NCI-H2196 (cell line): ENCODE measurements at regions not wholly inside any gene's neighbourhood (a gene's known extent, or its start where the extent isn't known, plus 50 kb on each side); places are given as distances from the start of the nearest gene placed in this dataset.

ENCODE experiments used
- DNase-seq: peaks from one replicate; lab custom pipeline; 2025; ENCODE audit not compliant: unreplicated experiment; lab: John Stamatoyannopoulos, UW

DNA sequence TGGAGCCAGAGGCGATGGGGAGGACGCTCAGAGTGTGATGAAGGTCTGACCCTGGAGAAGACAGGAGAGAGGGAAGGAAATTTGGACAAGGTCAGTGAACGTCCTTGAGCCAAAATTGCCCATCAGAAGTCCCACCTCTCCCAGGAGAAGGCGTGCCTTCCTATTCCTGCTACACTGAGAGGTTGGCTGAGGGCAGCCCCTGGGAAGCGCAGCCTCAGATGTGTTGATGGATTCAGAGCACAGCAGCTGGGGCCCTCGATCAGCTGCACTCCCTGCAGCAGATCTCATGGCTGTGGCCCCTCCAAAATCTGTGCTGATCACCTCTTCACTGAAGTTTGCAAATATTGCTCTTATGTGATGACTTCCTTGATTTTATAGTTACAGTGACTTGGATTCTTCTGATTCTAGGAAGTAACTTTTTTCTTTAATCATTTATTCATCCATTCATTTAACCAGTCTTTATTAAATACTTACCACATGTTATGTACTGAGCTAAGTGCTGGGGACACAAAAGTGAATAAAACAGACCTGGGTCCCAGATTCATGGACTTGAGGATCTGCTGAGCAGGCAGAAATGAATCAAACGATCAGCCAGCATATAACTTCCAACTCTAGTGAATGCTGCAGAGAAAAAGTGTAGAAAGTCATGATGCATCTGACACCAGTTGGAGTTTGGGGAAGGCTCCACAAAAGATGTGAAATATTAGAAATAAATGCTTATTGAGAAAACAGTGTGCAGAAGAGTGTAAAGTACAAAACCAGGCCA is 69.6 kb upstream of the ARMC2 start:
- DNase-seq: no peak

DNA sequence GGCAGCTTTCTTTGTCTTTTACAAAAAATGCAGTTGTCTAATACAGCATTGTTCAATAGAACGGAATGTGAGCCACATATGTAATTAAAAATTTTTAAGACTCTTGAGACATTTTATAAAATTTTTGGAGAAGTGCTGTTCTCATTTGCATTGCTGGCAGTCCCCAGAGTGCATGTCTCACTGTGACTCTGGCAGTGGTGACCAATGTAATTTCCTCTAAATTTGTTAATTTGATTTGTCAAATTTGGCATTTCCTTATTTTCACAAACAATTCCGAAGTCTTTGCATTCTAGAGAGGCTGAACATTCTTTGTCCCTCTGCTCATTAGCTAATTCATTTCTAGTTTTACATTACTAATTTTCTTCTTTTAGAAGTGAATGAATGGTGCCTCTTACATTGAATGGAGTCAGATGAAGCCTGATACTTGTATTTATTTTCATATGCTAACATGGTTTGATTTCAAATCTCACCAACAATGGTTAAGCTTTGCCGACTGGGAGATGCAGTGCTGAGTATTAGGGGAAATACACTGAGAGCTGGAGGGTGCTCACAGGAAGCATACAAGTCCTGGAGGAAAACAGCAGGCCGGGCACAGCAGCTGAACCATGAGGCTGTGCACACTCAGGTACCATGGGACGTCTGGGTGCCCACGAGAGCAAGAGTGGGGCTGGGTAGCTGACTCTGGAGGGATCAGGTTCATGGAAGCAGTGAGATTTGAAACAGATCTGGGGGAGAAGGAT is 68.5 kb upstream of the ARMC2 start:
- DNase-seq: no peak

DNA sequence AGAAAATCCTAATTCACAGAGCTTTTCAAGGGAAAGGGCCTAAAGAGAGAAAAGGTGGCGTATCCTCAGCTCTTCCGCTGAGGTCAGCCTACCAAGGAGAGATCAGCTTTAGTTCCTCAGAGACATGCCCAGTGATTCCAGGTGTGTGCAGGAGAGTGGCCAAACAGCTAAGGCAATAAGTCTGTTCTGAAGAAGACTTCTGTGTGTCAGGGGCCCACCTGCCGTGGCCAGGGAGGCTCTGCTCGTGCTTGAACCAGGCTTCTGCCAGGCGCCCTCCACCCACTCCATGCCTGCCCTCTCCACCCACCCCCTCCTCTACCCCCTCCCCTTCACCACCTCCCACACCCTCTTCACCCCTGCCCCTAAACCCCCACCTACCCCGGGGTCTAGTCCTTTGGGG is 67.4 kb upstream of the ARMC2 start:
- no peak for DNase-seq

DNA sequence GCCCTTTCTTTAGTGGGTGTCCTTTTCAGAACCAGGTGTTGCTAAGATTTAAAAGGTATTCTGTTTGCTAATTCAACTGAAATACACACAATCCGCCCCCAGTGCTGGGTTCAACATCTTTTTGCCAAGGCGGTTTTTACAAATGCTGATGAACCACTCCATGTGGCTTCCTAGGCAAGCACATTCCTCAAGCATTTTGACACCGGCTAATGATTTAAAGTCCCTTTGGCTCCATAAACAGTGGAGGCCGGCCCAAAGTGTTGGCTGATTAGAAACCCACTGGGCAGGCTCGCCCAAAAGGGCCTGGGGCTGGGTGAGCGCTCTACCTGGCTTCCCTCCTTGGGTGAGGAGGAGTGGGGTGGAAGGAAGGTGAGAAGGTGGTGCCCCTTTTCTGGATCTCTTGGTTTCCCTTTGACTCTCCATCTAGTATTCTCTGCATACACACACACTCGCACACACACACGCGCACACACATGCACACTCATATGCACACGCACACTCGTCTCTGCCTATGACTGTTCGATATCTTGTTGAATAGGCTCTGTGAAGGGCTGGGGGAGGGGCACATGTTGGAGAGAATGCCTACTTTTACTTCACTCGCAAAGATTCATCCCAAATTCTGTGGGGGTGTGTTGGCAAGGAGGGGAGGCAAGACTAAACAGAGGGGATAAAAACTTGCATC is 66.7 kb upstream of the ARMC2 start:
- DNase-seq: no peak

DNA sequence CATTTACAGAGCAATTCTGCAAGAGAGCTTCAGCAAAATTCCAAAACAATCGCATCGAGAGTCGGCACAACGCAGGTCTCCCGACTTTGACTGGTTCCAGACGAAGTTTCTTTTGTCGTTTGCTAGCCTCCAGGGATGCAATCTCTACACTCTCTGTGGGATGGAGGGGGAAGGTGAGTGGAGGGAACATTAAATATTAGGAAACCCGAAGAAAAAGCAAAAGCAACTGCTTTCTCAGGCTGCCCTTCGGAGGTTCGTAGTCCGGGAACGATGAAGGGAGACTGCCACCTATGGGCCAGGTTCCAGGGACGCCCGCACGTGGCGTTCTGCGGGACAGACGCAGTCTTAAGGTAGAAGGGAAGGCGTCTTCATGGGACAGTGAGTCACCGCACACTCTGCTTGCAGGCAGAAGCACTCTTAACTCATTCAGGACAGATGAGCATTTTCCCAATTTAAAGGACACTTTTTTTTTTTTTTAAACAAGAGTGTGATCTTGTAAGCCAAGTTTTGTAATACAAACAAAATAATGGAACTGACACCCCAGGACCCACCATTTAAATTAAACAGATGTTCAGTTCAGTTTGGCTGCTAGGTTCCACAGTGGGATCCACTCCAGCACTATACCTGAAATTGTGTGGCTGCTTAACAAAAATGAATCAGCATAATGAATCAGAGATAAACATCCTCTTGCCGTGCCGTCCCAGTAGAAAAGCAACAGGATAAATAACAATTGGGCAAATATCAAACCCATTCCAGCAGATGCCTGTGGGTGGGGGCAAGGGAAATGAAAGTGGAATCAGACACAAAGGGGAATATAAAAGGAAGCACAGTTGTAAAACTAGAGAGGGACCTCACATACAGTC is 65.8 kb upstream of the ARMC2 start:
- peak; percentile 83 for DNase-seq

DNA sequence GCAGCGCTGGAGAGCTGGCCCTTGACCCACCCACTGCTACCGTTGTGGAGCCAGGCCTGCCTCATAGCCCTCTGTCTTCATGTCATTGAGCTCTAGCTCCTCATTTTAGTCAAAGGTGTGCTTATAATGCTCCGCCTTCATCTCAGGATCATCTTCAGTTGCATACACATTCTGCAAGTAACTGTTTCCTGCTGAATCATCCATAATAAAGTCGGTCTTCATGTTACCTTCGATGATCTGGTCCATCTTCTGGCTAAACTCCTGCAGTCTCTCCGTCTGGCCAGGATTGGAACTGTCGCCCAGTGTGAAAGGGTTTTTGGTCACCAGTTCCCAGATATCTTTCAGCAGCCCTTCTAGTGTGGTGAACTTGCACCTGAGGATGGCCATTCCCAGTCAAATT is 62.6 kb upstream of the ARMC2 start:
- no peak for DNase-seq

DNA sequence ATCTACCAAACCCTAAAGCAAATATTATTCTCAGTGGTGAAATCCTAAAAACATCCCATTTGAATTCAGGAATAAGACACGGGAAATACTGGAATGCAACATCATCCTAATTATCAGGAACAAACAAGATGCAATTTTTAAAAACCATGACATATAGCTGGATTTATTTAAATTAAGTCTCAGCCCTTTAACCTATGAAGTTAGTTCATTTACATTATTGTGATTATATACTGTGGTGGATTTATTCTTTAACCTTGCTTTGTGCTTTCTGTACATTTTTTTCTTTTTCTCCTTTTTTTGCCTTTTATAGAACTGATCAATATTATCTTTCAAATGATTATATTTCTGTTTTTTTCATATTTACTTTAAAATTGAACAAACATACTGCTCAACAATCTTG is 59.8 kb upstream of the ARMC2 start:
- no peak for DNase-seq

DNA sequence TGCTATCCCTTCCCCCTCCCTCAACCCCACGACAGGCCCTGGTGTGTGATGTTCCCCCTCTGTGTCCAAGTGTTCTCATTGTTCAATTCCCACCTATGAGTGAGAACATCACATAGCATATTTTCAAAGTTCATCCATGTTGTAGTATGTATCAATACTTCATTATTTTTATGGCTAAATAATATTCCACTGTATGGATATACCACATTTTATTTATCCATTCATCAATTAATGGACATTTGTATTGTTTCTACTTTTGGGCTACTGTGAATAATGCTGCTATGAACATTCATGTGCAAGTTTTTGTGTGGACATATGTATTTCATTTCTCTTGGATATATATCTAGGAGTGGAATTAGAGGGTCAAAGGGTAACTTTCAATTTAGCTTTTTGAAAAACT is 58.7 kb upstream of the ARMC2 start:
- no peak for DNase-seq

DNA sequence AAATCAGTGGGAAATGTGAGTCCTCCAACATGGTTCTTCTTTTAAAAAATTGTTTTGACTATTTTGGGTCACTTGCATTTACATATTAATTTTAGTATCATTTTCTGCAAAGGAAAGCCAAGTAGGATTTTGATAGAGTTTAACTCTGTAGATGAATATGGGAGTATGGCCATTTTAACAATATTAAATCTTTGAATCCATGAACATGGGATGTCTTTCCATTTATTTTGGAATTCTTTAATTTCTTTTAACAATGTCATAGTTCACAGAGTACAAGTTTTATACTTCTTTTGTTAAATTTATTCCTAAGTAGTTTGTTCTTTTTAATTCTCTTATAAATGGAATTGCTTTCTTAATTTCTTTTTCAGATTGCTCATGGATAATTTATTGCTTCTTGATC is 56.5 kb upstream of the ARMC2 start:
- DNase-seq: no peak

DNA sequence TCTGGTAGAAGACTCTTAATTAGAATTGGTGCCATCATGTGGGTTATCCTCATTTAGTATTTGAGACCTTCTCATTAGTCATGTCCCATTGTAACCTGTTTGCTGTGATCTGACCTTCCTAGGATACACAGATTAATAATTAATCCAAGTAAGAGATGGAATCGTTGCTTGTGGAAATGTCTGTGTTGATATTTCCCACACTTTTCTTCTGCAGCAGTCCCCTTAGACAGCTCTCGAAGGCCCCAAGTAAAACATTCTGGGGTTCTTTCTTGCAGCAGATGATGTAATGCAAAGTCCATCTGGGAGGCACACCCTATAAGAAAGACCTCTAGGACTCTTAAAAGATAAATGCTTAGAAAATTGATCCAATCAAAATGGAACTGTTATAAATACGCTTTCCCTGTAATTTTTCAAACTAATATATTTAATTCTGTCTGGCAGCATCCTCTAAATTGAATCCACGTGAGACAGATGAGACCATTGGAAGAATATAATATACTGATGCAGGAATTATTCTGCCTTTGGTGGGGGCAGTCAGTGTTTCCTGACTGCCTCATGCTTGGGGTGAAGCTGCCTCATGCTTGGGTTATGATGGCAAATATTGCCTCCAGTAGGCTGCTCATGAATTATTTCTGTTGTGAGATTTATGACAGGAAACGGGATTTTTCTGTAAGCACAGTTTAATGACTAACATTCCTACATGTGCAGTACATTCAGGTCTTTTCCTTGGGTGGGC is 54.5 kb upstream of the ARMC2 start:
- no peak for DNase-seq

DNA sequence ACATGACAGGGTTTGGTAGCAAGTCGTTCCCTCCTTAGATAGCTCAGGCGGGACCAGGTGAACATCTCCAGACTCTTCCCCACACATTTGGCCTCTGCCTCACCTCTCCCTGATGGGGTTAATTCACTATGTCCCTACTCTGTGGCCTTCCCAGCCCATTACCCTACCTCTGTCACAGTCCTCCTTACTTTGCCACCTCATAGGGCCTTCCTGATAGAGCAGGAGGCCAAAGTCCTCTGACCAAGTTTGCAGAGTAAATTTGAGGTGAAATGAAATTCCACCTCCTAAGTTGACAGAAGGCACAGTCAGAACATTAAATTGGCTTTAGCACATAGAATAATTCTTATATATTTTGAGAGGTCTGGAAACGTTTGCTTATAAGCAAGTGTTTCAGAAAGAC is 53.1 kb upstream of the ARMC2 start:
- no peak for DNase-seq

DNA sequence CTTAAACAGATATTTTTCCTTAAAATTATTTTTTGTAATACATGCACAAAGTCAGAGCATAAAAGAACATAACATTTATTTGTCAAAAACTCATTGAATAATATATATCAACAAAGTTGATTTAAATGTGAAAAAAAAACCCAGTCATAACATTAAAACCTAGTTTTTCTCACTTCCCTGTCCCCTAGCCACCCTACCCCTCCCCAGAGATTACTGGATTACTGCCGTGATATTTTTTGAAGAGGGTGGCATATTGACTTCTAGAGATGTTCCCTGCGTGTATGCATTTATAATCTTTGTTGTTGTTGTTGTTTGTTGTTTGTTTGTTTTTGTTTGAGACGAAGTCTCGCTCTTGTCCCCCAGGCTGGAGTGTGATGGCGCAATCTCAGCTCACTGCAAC is 52.4 kb upstream of the ARMC2 start:
- no peak for DNase-seq

DNA sequence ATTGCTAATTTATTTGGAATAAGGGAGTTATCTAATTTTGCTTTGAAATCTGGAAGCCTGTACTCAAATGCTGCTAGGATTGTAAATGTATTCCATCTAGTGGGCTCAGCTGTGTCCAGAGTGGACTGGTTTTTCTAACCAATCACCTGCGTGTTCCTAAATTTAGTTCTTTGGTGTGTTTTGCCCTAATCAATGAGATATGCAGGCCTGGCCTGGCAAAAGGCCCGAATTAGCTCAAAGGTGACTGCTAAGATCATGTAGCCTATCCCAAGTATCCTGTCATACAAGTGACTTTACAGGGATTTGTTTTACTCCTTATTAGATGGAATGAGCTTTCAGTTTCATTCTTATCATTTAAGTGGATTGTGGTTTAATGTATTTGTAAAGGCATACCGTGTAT is 51.3 kb upstream of the ARMC2 start:
- DNase-seq: no peak

DNA sequence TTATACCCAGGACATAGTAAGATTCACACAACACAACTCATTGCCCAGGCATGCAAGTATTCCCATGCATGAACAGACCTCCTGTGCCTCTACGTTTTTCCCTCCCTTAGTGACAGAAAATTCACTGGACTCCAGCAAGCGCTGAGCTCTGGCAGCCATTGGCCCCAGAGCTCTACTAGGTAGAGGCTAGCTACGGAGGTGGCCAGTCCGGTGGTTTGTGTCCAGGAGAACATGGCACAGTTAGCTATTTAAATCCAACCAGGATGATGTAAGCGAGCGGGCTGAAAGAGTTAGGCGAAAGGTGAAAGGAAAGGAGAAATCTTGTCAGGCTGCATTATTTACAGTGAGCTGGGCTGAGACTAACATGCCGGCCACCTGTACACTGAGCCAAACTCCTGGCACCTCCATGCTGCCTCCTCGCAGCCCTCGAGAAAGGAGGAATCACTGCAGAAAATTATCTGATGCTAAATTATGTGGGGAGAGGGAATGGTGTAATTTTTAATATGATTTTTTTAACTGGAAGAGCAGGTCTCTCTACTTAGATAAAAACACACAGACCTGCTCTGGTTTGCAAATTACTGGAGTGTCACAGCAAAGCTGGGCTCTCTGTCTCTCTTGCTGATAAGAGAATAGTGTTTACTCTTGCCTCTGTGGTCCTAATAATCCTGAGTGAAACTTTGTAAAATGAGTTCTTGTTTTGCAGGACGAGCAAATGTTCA is 50.1 kb upstream of the ARMC2 start:
- no peak for DNase-seq
